Gastroesophageal sphincter (tissue), 3 donors: ENCODE measurements at regions not wholly inside any gene's neighbourhood (a gene's known extent, or its start where the extent isn't known, plus 50 kb on each side); places are given as distances from the start of the nearest gene placed in this dataset.

Source experiments
- CTCF ChIP-seq, 4 experiments: fragments of 200-600 bp in 2 of 4; fragments of 450-650 bp in 2 of 4; sonication (generic) in 1 of 4; IDR thresholded peaks; one replicate each; pipeline ENCODE4 v1.5.1; 2017 to 2019; ENCODE audit warnings: antibody characterized with exemption in 4 of 4, mild to moderate bottlenecking in 2 of 4, moderate library complexity in 2 of 4
- EP300 ChIP-seq: sonication (generic); formaldehyde crosslinking; IDR thresholded peaks from one replicate; pipeline ENCODE4 v1.6.1; 2017; ENCODE audit warnings: antibody characterized with exemption, mild to moderate bottlenecking

GRCh38 chr2:175838979-175839378, 163.1 kb downstream of the LNPK start:
- TF ChIP-seq CTCF (IDR thresholded peaks at IDR 0.05) (no peak), EP300 (no peak)
